H1 (cell line): ENCODE measurements at regions not wholly inside any gene's neighbourhood (a gene's known extent, or its start where the extent isn't known, plus 50 kb on each side); places are given as distances from the start of the nearest gene placed in this dataset.

Source experiments
- ASH2L ChIP-seq: fragments of 200-600, 300-600 bp; sonication (generic); IDR thresholded peaks from one replicate; pipeline ENCODE4 v1.7.1; 2017; ENCODE audit warnings: low read length
- BCL11A ChIP-seq, 2 experiments: IDR thresholded peaks; one replicate each; pipeline ENCODE4 v1.6.1; 2011; ENCODE audit warnings: low read depth in 2 of 2, low read length in 2 of 2, mild to moderate bottlenecking in 2 of 2
- CHD7 ChIP-seq: fragments of 300-600 bp; sonication (generic); IDR thresholded peaks from 2 replicates; pipeline ENCODE4 v1.7.1; 2012; ENCODE audit warnings: low read length, moderate library complexity, mild to moderate bottlenecking, inconsistent platforms; ENCODE audit not compliant: insufficient replicate concordance
- CREB1 ChIP-seq: IDR thresholded peaks from 2 replicates; pipeline ENCODE4 v1.6.1; 2012; ENCODE audit warnings: inconsistent platforms
- RAD21 ChIP-seq, 2 experiments: IDR thresholded peaks in 1 of 2; conservative IDR thresholded peaks in 1 of 2; 2 replicates each; pipeline ENCODE4 v1.6.1; 2011; ENCODE audit warnings: low read depth in 2 of 2, low read length in 2 of 2, improper control_type of control experiment in 1 of 2, inconsistent platforms in 1 of 2, mild to moderate bottlenecking in 1 of 2, moderate library complexity in 1 of 2
- SIX5 ChIP-seq: IDR thresholded peaks from 2 replicates; pipeline ENCODE4 v1.6.1; 2011; ENCODE audit warnings: mild to moderate bottlenecking, low read depth, low read length
- TF ChIP-seq, protein P1 (sequence below): IDR thresholded peaks from 2 replicates; pipeline ENCODE4 v1.6.1; 2012; ENCODE audit warnings: low read length, inconsistent platforms
- TF ChIP-seq, protein P2 (sequence below), 3 experiments: IDR thresholded peaks; 1 replicate in 2 of 3; 2 replicates in 1 of 3; pipeline versions ENCODE4 v1.5.1 to v1.6.1; 2011; ENCODE audit warnings: low read length in 3 of 3, mild to moderate bottlenecking in 3 of 3, inconsistent platforms in 2 of 3, low read depth in 1 of 3, moderate library complexity in 1 of 3; ENCODE audit not compliant: insufficient read depth in 1 of 3; ENCODE audit errors: control extremely low read depth in 1 of 3

DNA sequence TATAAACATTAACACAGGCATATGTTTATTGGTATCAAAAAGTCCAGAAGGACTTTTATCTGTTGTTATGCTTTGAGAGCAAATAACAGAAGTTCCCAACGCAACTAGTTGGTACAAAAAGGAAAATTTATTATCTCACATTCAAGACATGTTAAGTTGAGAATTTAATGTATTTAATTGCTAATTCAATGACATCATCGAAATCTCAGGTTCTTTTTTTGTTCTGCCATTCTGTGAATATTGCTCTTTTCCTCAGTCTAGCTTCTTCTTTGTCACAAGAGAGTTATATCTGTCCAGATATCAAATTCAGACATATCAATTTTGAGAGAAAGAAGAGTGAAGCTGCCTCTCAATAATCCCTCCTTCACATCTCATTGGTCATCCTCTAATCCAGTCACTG lies 307.6 kb upstream of the PCSK5 start (continued):
- TF ChIP-seq CHD7 = no peak
- no peak for TF ChIP-seq CREB1
- no peak for TF ChIP-seq SIX5
- no peak for TF ChIP-seq RAD21 (IDR thresholded peaks at IDR 0.05 in 1 of 2, conservative IDR thresholded peaks at IDR 0.05 in 1 of 2; ENCODE audit: low read depth in 2 of 2, low read length in 2 of 2)
- no peak for TF ChIP-seq ASH2L
- TF ChIP-seq, protein P1, sequence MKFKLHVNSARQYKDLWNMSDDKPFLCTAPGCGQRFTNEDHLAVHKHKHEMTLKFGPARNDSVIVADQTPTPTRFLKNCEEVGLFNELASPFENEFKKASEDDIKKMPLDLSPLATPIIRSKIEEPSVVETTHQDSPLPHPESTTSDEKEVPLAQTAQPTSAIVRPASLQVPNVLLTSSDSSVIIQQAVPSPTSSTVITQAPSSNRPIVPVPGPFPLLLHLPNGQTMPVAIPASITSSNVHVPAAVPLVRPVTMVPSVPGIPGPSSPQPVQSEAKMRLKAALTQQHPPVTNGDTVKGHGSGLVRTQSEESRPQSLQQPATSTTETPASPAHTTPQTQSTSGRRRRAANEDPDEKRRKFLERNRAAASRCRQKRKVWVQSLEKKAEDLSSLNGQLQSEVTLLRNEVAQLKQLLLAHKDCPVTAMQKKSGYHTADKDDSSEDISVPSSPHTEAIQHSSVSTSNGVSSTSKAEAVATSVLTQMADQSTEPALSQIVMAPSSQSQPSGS = no peak
- TF ChIP-seq, protein P2, sequence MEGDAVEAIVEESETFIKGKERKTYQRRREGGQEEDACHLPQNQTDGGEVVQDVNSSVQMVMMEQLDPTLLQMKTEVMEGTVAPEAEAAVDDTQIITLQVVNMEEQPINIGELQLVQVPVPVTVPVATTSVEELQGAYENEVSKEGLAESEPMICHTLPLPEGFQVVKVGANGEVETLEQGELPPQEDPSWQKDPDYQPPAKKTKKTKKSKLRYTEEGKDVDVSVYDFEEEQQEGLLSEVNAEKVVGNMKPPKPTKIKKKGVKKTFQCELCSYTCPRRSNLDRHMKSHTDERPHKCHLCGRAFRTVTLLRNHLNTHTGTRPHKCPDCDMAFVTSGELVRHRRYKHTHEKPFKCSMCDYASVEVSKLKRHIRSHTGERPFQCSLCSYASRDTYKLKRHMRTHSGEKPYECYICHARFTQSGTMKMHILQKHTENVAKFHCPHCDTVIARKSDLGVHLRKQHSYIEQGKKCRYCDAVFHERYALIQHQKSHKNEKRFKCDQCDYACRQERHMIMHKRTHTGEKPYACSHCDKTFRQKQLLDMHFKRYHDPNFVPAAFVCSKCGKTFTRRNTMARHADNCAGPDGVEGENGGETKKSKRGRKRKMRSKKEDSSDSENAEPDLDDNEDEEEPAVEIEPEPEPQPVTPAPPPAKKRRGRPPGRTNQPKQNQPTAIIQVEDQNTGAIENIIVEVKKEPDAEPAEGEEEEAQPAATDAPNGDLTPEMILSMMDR (IDR thresholded peaks at IDR 0.05; ENCODE audit: control extremely low read depth in 1 of 3, insufficient read depth in 1 of 3, low read depth in 1 of 3, low read length in 3 of 3) = no peak
- no peak for TF ChIP-seq BCL11A (IDR thresholded peaks at IDR 0.05; ENCODE audit: low read depth in 2 of 2, low read length in 2 of 2)
